OCI-LY7 (cell line): ENCODE measurements at regions not wholly inside any gene's neighbourhood (a gene's known extent, or its start where the extent isn't known, plus 50 kb on each side); places are given as distances from the start of the nearest gene placed in this dataset.
"Not testable (repeated sequence)": the region's sequence is repeated elsewhere in the genome, so short reads cannot be mapped to it uniquely, and the experiment has no call there.

Source experiments
- BruUV-seq: library from RNA; stranded (reverse); fragments of 400-500 nt; replicated peaks from 2 replicates; lab custom pipeline; 2021; lab: Mats Ljungman, UMichigan
- CTCF ChIA-PET: fragments of 300-600 bp; sonication (Branson Sonifier 250); formaldehyde crosslinking; loops from one replicate; lab custom pipeline; 2022; ENCODE audit warnings: antibody characterized with exemption; ENCODE audit not compliant: unreplicated experiment; lab: Charles Lee
- POLR2A ChIA-PET: fragments of 300-600 bp; sonication (Branson Sonifier 250); formaldehyde crosslinking; loops from one replicate; lab custom pipeline; 2022; ENCODE audit warnings: antibody characterized with exemption; lab: Charles Lee
- DNase-seq: peaks from one replicate; pipeline ENCODE4 v3.0.0-alpha.2; 2015; ENCODE audit warnings: low spot score
- H2AFZ ChIP-seq: fragments of 200-600 bp; sonication (generic), shearing (Covaris generic); 2 replicates; pipeline ENCODE4 v1.6.1; 2014; ENCODE audit warnings: mild to moderate bottlenecking, antibody characterized with exemption, low read length, moderate library complexity
- H3K27ac ChIP-seq: fragments of 200-600 bp; sonication (generic); 2 replicates; pipeline ENCODE4 v1.5.1; 2014; ENCODE audit warnings: mixed run types, low read depth, mild to moderate bottlenecking, moderate library complexity, low read length, inconsistent platforms; ENCODE audit not compliant: poor library complexity, severe bottlenecking
- H3K36me3 ChIP-seq: fragments of 200-600 bp; sonication (generic); 2 replicates; pipeline ENCODE4 v1.6.1; 2014; ENCODE audit warnings: mild to moderate bottlenecking, antibody characterized with exemption, low read length, moderate library complexity, mixed read lengths; ENCODE audit not compliant: insufficient read depth
- H3K4me1 ChIP-seq: fragments of 200-600 bp; sonication (generic); 2 replicates; pipeline ENCODE4 v1.5.1; 2014; ENCODE audit warnings: mild to moderate bottlenecking, low read length; ENCODE audit not compliant: insufficient read depth, poor library complexity, severe bottlenecking
- H3K4me2 ChIP-seq: fragments of 200-600 bp; sonication (generic); 2 replicates; pipeline ENCODE4 v1.6.1; 2014; ENCODE audit warnings: mild to moderate bottlenecking, low read length
- H3K4me3 ChIP-seq: fragments of 200-600 bp; sonication (generic); 2 replicates; pipeline ENCODE4 v1.5.1; 2014; ENCODE audit warnings: mild to moderate bottlenecking, low read depth, low read length; ENCODE audit not compliant: poor library complexity, severe bottlenecking
- H3K79me2 ChIP-seq: fragments of 200-600 bp; sonication (generic); 2 replicates; pipeline ENCODE4 v1.6.1; 2016; ENCODE audit warnings: low read depth, mild to moderate bottlenecking, low read length, moderate library complexity, mixed read lengths; ENCODE audit not compliant: insufficient read depth
- H3K9me2 ChIP-seq: fragments of 200-600 bp; sonication (generic); 2 replicates; pipeline ENCODE4 v1.6.1; 2016; ENCODE audit warnings: mild to moderate bottlenecking, low read length, mixed read lengths; ENCODE audit not compliant: insufficient read depth
- H3K9me3 ChIP-seq: fragments of 200-600 bp; sonication (generic); 2 replicates; pipeline ENCODE4 v1.6.1; 2014; ENCODE audit warnings: mild to moderate bottlenecking, mixed run types, low read length, mixed read lengths
- H4K20me1 ChIP-seq: fragments of 200-600 bp; sonication (generic); 2 replicates; pipeline ENCODE4 v1.6.1; 2014; ENCODE audit warnings: mild to moderate bottlenecking, antibody characterized with exemption, low read length, moderate library complexity, mixed read lengths; ENCODE audit not compliant: insufficient read depth
- EZH2phosphoT487 ChIP-seq: fragments of 200-600 bp; sonication (generic); IDR thresholded peaks from 2 replicates; pipeline ENCODE4 v1.6.1; 2018; ENCODE audit warnings: low read depth, borderline replicate concordance, mild to moderate bottlenecking, mixed run types, antibody characterized with exemption, low read length, moderate library complexity, mixed read lengths
- intact Hi-C: fragments of 100-400 bp; cut with micrococcal nuclease; formaldehyde crosslinking; loops from one replicate; pipeline ENCODE4 v1.10.0; 2022; ENCODE audit not compliant: unreplicated experiment
- TF ChIP-seq, protein P1 (sequence below): fragments of 200-600 bp; sonication (generic); conservative IDR thresholded peaks from 2 replicates; pipeline ENCODE4 v1.5.1; 2014; ENCODE audit warnings: mild to moderate bottlenecking, antibody characterized with exemption, low read length, moderate library complexity, mixed read lengths

DNA sequence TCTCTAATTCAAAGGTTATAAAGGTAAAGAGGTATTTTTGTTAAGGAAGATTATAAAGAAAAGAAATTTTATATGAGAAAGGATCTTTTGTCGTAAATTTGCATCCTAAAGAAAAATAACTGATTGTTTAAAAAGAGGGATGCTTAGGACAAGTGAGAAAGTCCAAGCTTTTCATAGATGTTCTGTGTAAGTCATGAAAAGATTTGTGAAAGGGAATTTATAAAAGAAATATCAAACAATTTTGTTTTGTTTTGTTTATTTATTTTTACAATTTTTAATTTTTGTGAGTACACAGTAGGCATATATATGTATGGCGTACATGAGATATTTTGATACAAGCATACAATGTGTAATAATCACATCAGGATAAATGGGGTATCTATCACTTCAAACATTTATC, 145.2 kb downstream of the ADSS2 start:
- CTCF ChIA-PET = no interaction called here
- TF ChIP-seq EZH2phosphoT487 = no peak
- TF ChIP-seq, protein P1, sequence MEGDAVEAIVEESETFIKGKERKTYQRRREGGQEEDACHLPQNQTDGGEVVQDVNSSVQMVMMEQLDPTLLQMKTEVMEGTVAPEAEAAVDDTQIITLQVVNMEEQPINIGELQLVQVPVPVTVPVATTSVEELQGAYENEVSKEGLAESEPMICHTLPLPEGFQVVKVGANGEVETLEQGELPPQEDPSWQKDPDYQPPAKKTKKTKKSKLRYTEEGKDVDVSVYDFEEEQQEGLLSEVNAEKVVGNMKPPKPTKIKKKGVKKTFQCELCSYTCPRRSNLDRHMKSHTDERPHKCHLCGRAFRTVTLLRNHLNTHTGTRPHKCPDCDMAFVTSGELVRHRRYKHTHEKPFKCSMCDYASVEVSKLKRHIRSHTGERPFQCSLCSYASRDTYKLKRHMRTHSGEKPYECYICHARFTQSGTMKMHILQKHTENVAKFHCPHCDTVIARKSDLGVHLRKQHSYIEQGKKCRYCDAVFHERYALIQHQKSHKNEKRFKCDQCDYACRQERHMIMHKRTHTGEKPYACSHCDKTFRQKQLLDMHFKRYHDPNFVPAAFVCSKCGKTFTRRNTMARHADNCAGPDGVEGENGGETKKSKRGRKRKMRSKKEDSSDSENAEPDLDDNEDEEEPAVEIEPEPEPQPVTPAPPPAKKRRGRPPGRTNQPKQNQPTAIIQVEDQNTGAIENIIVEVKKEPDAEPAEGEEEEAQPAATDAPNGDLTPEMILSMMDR = no peak

DNA sequence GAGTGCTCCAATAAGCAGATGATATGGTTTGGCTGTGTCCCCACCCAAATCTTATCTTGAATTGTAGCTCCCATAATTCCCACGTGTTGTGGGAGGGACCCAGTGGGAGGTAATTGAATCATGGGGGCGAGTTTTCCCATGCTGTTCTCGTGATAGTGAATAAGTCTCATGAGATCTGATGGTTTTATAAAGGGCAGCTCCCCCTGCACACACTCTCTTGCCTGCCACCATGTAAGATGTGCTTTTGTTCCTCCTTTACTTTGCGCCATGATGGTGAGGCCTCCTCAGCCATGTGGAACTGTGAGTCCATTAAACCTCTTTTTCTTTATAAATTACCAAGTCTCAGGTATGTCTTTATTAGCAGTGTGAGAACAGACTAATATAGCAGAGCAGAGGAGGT, 142.5 kb downstream of the ADSS2 start:
- H3K4me1 ChIP-seq, H3K9me2 ChIP-seq, H4K20me1 ChIP-seq, H3K4me2 ChIP-seq, H3K79me2 ChIP-seq, BruUV-seq, H2AFZ ChIP-seq, DNase-seq, intact Hi-C loops, H3K27ac ChIP-seq, H3K36me3 ChIP-seq, H3K9me3 ChIP-seq, POLR2A ChIA-PET, CTCF ChIA-PET, H3K4me3 ChIP-seq: not testable (repeated sequence)

More for the DNA sequence above, 145.2 kb downstream of the ADSS2 start:
- Histone ChIP-seq H4K20me1 (no peaks in the 10 kb centered on the region), H3K27ac (no peak overlapping the region), H3K79me2 (no peaks in the 10 kb centered on the region), H3K4me2 (no peak overlapping the region), H3K36me3 (no peaks in the 10 kb centered on the region), H2AFZ (no peak overlapping the region), H3K4me3 (no peak overlapping the region), H3K9me2 (no peaks in the 10 kb centered on the region), H3K4me1 (no peaks in the 10 kb centered on the region), H3K9me3 (no peaks in the 10 kb centered on the region)
- no peak for DNase-seq
- BruUV-seq = no TSS peak
- intact Hi-C loops = no loop called here
- POLR2A ChIA-PET = no interaction called here

DNA sequence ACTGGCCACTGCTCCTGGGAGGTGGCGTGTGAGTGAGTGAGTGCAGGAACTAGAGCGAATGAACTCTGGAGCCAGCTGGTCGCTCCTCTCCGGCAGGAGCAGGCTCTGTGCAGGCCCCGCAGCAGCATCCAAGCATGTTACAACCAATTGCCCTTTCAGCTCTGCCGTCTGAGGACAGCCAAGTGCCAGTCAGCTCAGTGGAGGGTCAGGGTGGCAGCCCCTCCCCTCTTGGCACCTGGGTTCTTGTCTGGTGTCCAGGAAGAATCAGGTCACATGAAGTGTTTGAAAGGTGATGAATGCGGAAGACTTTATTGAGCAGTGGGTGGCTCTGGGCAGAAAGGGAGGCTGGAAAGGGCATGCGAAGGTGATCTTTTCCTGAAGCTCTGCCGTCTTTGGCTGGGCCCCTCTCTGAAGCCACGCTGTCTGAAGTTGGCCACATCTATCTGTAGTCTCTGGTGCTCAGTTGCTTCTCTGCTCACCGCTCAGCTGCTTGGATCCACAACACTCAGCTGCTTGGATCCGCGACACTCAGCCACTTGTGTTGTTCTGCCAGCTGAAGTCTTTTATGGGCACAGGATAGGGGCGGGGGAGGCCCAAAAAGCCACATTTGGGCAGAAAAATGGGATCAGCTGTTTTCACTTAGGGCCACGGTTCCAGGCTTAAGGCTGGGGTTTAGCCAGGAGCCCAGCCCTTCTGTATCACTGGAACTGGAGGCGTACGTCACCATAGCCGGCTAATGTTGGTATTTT, 139.8 kb downstream of the ADSS2 start:
- intact Hi-C loops = no loop called here
- no peaks in the 10 kb centered on the region for H3K4me1 ChIP-seq
- DNase-seq = no peak
- H2AFZ ChIP-seq = no peak overlapping the region
- no peak for TF ChIP-seq EZH2phosphoT487
- TF ChIP-seq, protein P1 = no peak
- ChIA-PET CTCF (interaction anchor here (0.6 kb wide), 1 partner anchor 54 kb away, joined by 3 read pairs; no protein-coding TSS in a partner anchor), POLR2A (no interaction called here)
- H3K4me2 ChIP-seq = no peak overlapping the region
- H4K20me1 ChIP-seq = no peaks in the 10 kb centered on the region
- H3K9me2 ChIP-seq = no peaks in the 10 kb centered on the region
- BruUV-seq = no TSS peak
- no peaks in the 10 kb centered on the region for H3K79me2 ChIP-seq
- no peak overlapping the region for H3K27ac ChIP-seq
- no peaks in the 10 kb centered on the region for H3K9me3 ChIP-seq
- H3K4me3 ChIP-seq = no peak overlapping the region
- H3K36me3 ChIP-seq = no peaks in the 10 kb centered on the region
